Body of pancreas (tissue), 4 donors: ENCODE measurements at regions not wholly inside any gene's neighbourhood (a gene's known extent, or its start where the extent isn't known, plus 50 kb on each side); places are given as distances from the start of the nearest gene placed in this dataset.

Experiments used
- ATAC-seq: fragments of 150-250 bp; one replicate; pipeline ENCODE4 v1.9.1; 2016
- DNase-seq, 4 donors: peaks; one replicate each; pipeline ENCODE4 v3.0.0-alpha.2; 2019
- H3K27ac ChIP-seq, 4 donors: fragments of 200-600 bp; sonication (generic); 1 replicate in 3 of 4; 2 replicates in 1 of 4; pipeline versions ENCODE4 v1.5.1 to v1.6.1; 2016 to 2019; ENCODE audit warnings: mild to moderate bottlenecking in 1 of 4, mixed read lengths in 1 of 4, moderate library complexity in 1 of 4
- H3K27me3 ChIP-seq, 2 donors: fragments of 200-600 bp; sonication (generic); one replicate each; pipeline ENCODE4 v1.6.0; 2016; ENCODE audit warnings: mild to moderate bottlenecking in 1 of 2
- H3K36me3 ChIP-seq, 2 donors: fragments of 200-600 bp; sonication (generic); replicated peaks in 1 of 2; 2 replicates each; pipeline ENCODE4 v1.5.1; 2016; ENCODE audit warnings: low read depth in 2 of 2; ENCODE audit not compliant: insufficient read depth in 1 of 2
- H3K4me1 ChIP-seq: fragments of 200-600 bp; sonication (generic); one replicate; pipeline ENCODE4 v1.6.0; 2016
- H3K4me3 ChIP-seq, 2 donors: fragments of 200-600 bp; sonication (generic); 1 replicate in 1 of 2; 2 replicates in 1 of 2; pipeline ENCODE4 v1.5.1; 2016 to 2019
- H3K9me3 ChIP-seq, 3 donors: fragments of 200-600 bp; sonication (generic); 1 replicate in 2 of 3; 2 replicates in 1 of 3; pipeline ENCODE4 v1.5.1; 2016
- CTCF ChIP-seq, 7 experiments: fragments of 450-650 bp in 4 of 7; fragments of 200-600 bp in 3 of 7; sonication (generic) in 3 of 7; IDR thresholded peaks; one replicate each; pipeline ENCODE4 v1.5.1; 2016 to 2019; ENCODE audit warnings: antibody characterized with exemption in 7 of 7
- POLR2A ChIP-seq, 3 donors: fragments of 450-650 bp; IDR thresholded peaks; one replicate each; pipeline ENCODE4 v1.6.1; 2016; ENCODE audit warnings: antibody characterized with exemption in 3 of 3, mild to moderate bottlenecking in 2 of 3
- WGBS, 2 donors: methylation state at CpG; one replicate each; pipeline ENCODE4 v1.1.5; 2017; 5-methylcytosine and 5-hydroxymethylcytosine counted together
- intact Hi-C: fragments of 100-400 bp; cut with DNase I; formaldehyde crosslinking; loops from one replicate; pipeline ENCODE4 v1.15.1; 2023

- no peaks in the 10 kb centered on the region for H3K9me3 ChIP-seq
- H3K36me3 ChIP-seq = no peaks in the 10 kb centered on the region
- ATAC-seq (no peak), DNase-seq (no peak)
- no peak for TF ChIP-seq POLR2A (IDR thresholded peaks at IDR 0.05)
- TF ChIP-seq CTCF (IDR thresholded peaks at IDR 0.05) = no peak
- H3K27me3 ChIP-seq = no peaks in the 10 kb centered on the region
- 78 to 81% methylated on average over 4 of the region's 4 CpGs for WGBS, 2 donors
- intact Hi-C loops = no loop called here
- no peak overlapping the region for H3K4me3 ChIP-seq
- H3K4me1 ChIP-seq = no peaks in the 10 kb centered on the region
- no peak overlapping the region for H3K27ac ChIP-seq
Observed at GRCh38 chr5:71838286-71838685, 119.2 kb downstream of the CARTPT start.

- Histone ChIP-seq H3K4me3 (no peak overlapping the region), H3K36me3 (no peaks in the 10 kb centered on the region), H3K27ac (no peak overlapping the region), H3K4me1 (no peaks in the 10 kb centered on the region), H3K9me3 (no peaks in the 10 kb centered on the region), H3K27me3 (no peaks in the 10 kb centered on the region)
- TF ChIP-seq CTCF (IDR thresholded peaks at IDR 0.05) (no peak), POLR2A (IDR thresholded peaks at IDR 0.05) (no peak)
- WGBS, 2 donors = 67 to 69% methylated on average over 4 to 6 of the region's 6 CpGs
- DNase-seq = no peak
- ATAC-seq = no peak
- intact Hi-C loops = no loop called here
Observed at GRCh38 chr5:71839096-71839884, 120.2 kb downstream of the CARTPT start.

GRCh38 chr5:71841107-71841506, 122.0 kb downstream of the CARTPT start:
- Histone ChIP-seq H3K4me1 (no peaks in the 10 kb centered on the region), H3K27ac (no peak overlapping the region), H3K36me3 (no peaks in the 10 kb centered on the region), H3K9me3 (no peaks in the 10 kb centered on the region), H3K27me3 (no peaks in the 10 kb centered on the region), H3K4me3 (no peak overlapping the region)
- 62 to 68% methylated on average over 1 of the region's 1 CpG for WGBS, 2 donors
- intact Hi-C loops = no loop called here
- ATAC-seq (no peak), DNase-seq (no peak)
- TF ChIP-seq POLR2A (IDR thresholded peaks at IDR 0.05) = no peak
- no peak for TF ChIP-seq CTCF (IDR thresholded peaks at IDR 0.05)

GRCh38 chr5:71843111-71843510, 124.0 kb downstream of the CARTPT start:
- Histone ChIP-seq H3K36me3 (no peaks in the 10 kb centered on the region), H3K27me3 (no peaks in the 10 kb centered on the region), H3K4me1 (no peaks in the 10 kb centered on the region), H3K9me3 (no peaks in the 10 kb centered on the region), H3K27ac (no peak overlapping the region), H3K4me3 (no peak overlapping the region)
- TF ChIP-seq POLR2A (IDR thresholded peaks at IDR 0.05) (no peak), CTCF (IDR thresholded peaks at IDR 0.05) (no peak)
- intact Hi-C loops = no loop called here
- 66 to 73% methylated on average over 3 of the region's 3 CpGs for WGBS, 2 donors
- ATAC-seq = no peak
- no peak for DNase-seq

GRCh38 chr5:71844862-71845261, 125.8 kb downstream of the CARTPT start:
- Histone ChIP-seq H3K9me3 (peaks cover 0 to under 1% (median 0%) of the 10 kb centered on the region in 3 donors), H3K4me1 (no peaks in the 10 kb centered on the region), H3K27ac (no peak overlapping the region), H3K27me3 (no peaks in the 10 kb centered on the region), H3K36me3 (no peaks in the 10 kb centered on the region), H3K4me3 (no peak overlapping the region)
- intact Hi-C loops = no loop called here
- DNase-seq (no peak), ATAC-seq (no peak)
- WGBS, 2 donors = 67 to 78% methylated on average over 3 of the region's 3 CpGs
- TF ChIP-seq POLR2A (IDR thresholded peaks at IDR 0.05) (no peak), CTCF (IDR thresholded peaks at IDR 0.05) (no peak)
